HL-60 (cell line): ENCODE measurements at regions not wholly inside any gene's neighbourhood (a gene's known extent, or its start where the extent isn't known, plus 50 kb on each side); places are given as distances from the start of the nearest gene placed in this dataset.

ENCODE experiments used
- DNase-seq, 2 experiments: peaks; one replicate each; pipeline ENCODE4 v3.0.0-alpha.2; 2010 to 2020; ENCODE audit warnings: low read depth in 1 of 2, low spot score in 1 of 2
- H3K27ac ChIP-seq: fragments of 250-450 bp; sonication (Bioruptor Pico); replicated peaks from 2 replicates; pipeline ENCODE4 v1.5.1; 2020; ENCODE audit warnings: mild to moderate bottlenecking, moderate library complexity
- H3K27me3 ChIP-seq: fragments of 250-450 bp; sonication (Bioruptor Pico); 2 replicates; pipeline ENCODE4 v1.5.1; 2021; ENCODE audit warnings: mild to moderate bottlenecking, moderate library complexity; ENCODE audit not compliant: insufficient read depth, poor library complexity, severe bottlenecking
- H3K4me3 ChIP-seq: replicated peaks from 2 replicates; pipeline ENCODE4 v1.5.1; 2011; ENCODE audit warnings: mild to moderate bottlenecking, control low read depth, low read length; ENCODE audit not compliant: insufficient read depth
- CTCF ChIP-seq: IDR thresholded peaks from one replicate; pipeline ENCODE4 v1.5.1; 2011; ENCODE audit warnings: low read length, control low read depth, inconsistent platforms; ENCODE audit not compliant: insufficient read depth
- GABPA ChIP-seq: IDR thresholded peaks from 2 replicates; pipeline ENCODE4 v1.6.1; 2012; ENCODE audit warnings: low read depth
- POLR2AphosphoS5 ChIP-seq: IDR thresholded peaks from 2 replicates; pipeline ENCODE4 v1.6.1; 2012; ENCODE audit warnings: low read depth
- REST ChIP-seq: IDR thresholded peaks from 2 replicates; pipeline ENCODE4 v1.6.1; 2012; ENCODE audit warnings: low read depth; ENCODE audit not compliant: insufficient replicate concordance
- SPI1 ChIP-seq: IDR thresholded peaks from 2 replicates; pipeline ENCODE4 v1.6.1; 2012; ENCODE audit warnings: low read depth, mild to moderate bottlenecking, borderline replicate concordance

GRCh38 chr22:34116126-34116525, 195.8 kb upstream of the LARGE1 start:
- Histone ChIP-seq H3K27me3 (no peaks in the 10 kb centered on the region), H3K27ac (no peak overlapping the region), H3K4me3 (no peak overlapping the region)
- no peak for TF ChIP-seq GABPA
- TF ChIP-seq REST, result no peak
- no peak for TF ChIP-seq CTCF
- TF ChIP-seq SPI1, result no peak
- TF ChIP-seq POLR2AphosphoS5, result no peak
- no peak for DNase-seq

- no peak for TF ChIP-seq GABPA
- no peak for TF ChIP-seq POLR2AphosphoS5
- no peak for TF ChIP-seq SPI1
- no peak for TF ChIP-seq CTCF
- TF ChIP-seq REST, result no peak
- Histone ChIP-seq H3K4me3 (no peak overlapping the region), H3K27ac (no peak overlapping the region), H3K27me3 (no peaks in the 10 kb centered on the region)
- no peak for DNase-seq
Observed at GRCh38 chr22:34122042-34122441, 201.8 kb upstream of the LARGE1 start.

GRCh38 chr22:34129691-34130486, 209.6 kb upstream of the LARGE1 start:
- TF ChIP-seq POLR2AphosphoS5 (no peak), SPI1 (no peak), REST (no peak), GABPA (no peak), CTCF (no peak)
- no peaks in the 10 kb centered on the region for H3K27me3 ChIP-seq
- H3K27ac ChIP-seq, result no peak overlapping the region
- H3K4me3 ChIP-seq, result no peak overlapping the region
- no peak for DNase-seq
